Stimulated activated CD8-positive, alpha-beta memory T cell treated with anti-CD3 and anti-CD28 coated beads, Interleukin-15, amount 100 ng/mL, for 1 hour (primary cell): ENCODE measurements at regions not wholly inside any gene's neighbourhood (a gene's known extent, or its start where the extent isn't known, plus 50 kb on each side); places are given as distances from the start of the nearest gene placed in this dataset.

Experiments used
- DNase-seq: peaks from one replicate; pipeline ENCODE4 v3.0.0-alpha.2; 2020; ENCODE audit warnings: low read depth

DNA sequence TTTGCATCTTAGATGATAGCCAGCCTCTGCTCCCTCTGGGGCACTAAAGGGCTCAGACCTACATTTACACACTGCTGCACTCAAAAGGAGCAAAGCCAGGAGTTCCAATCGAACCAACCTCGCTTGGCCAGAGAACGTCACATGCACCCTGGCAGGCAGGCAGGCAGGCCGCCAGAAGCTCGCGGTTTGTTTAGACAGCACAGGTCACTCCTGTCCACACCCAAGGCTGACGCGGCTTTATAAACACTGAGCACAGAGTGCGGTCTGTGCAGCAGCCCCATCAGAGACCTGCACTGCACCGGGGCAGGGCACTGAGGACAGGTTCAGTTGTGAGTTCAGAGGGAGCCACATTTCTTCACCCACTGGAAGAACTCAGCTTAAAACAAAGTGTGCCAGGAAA lies 143.9 kb downstream of the BCOR start:
- no peak for DNase-seq

DNA sequence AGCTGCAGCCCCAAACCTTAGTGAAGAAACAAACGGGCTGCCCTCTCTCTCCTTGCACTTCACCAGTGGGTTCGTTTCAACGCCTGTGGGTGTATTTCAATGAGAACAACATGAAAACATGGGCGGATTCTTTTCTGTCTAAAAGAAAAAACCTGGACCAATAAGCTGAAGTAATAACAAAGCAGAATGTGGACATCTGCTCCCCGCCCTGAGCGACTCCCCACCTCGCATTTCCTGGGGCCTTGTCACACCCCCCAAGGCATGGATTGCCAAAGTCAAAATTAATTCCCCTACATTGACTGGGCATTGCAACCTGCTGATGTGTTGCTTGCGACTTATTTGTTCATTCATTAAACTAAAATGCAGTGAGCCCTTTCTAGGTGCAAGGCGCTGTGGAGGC lies 142.9 kb downstream of the BCOR start:
- no peak for DNase-seq

DNA sequence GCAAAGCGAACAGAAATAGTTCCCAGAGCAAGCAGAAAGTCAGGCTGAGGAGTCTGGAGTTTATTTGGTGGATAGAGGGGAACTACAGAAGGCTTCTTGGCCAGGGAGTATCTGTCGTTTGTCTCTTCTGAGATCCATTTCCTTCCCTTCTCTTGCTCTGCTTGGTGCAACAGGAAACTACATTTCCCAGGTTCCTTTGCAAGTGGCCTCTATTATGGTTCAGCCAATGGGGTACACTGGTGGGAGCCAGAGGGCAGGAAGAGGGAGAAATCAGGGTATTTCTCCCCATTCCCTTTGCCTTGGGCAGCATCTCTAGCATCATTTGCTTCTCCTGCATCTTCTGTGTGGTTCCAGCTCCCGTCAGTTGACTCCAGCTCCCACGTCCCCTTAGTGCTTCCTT lies 142.1 kb downstream of the BCOR start:
- no peak for DNase-seq

DNA sequence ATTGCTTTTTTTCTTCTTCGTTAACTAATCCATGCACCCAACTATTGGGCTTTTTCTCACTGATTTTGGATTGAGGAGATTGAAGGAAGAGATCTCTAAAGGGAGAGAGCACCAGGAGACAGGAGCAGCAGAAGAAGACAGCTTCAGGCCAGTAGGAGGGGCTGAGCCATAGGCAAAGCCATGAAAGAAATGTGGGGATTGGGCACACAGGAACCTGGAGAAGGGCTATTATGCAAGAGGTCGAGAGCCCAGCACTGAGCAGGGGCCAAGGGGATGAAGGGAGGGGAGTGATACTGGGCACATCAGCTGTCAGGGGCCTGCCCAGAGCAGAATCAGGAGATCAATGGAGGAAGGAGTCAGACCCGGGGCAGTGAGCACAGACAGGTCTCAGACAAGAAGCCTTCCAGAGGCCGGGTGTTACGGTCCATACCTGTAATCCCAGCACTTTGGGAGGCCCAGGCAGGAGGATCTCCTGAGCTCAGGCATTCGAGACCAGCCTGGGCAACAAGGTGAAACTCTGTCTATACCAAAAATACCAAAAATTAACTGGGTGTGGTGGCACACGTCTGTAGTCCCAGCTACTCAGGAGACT lies 140.9 kb downstream of the BCOR start:
- DNase-seq: no peak

DNA sequence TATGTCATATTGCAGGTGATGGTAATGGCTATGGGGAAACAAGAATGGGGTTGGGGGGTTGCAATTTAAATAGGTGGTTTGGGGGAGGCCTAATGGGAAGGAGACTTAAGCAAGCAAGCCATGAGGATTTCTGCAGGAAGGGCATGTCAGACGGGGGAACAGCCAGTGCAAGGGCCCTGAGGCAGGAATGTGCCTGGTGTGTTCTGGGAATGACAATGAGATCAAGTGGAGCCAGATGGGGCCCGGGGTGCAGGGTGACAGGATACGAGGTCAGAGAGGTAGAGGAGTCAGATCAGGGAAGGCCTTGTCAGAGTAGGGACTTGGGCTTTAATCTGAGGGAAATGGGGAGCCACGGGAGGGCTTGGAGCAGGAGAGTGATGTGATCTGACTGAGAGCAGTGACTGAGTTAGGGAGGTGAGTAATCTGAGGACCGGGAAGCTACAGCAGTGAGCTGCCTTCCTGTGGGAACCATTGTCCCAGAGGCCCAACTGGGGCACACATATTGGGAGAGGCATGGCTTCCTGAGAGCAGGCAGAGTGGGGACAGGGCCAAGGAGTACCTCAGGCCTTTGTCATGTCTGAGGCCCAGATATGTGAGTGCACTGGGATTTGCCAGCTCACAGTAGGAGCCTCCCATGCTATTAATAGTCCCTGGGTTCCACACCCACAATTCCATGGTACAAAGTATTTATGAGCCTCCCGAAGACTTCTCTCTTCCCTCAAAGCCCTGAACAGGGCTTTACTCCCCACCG lies 139.8 kb downstream of the BCOR start:
- no peak for DNase-seq

DNA sequence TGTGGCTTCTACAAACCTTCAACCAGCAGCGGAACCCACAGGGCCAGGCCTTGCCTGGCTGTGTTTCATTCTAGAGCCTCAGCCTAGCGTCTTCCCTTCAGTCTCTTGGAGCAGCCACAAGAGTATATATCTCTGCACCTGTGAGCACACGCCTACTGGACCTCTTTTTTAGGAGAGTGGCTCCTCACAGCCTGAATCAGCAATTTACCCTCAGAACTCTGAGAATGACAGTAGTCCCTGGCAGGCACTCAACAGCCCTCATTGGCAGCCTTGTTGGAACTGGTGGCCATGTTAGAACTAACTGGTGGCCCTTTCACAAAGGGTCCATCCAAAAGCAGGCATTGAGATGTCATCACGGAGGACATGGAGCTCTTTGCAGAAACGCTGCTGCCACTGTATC lies 138.9 kb downstream of the BCOR start:
- DNase-seq: no peak

DNA sequence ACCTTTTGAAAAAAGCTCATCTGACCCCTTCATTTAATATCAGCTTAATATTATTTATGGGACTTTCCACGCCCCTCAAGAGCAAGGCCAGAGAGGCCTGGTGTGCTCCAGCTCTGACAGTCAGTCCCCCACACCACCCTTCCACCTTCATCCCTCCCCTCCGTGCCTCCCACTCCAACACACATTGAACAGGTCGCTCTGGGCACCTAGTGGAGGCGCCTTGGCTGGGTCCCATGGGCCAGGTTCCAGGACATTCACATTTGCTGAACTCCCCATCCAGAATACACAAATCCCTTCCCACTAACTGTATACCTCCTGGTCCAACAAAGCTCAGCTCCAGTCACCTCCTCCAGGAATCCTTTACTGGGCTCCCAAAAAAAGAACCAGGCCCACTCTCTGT lies 137.5 kb downstream of the BCOR start:
- no peak for DNase-seq

DNA sequence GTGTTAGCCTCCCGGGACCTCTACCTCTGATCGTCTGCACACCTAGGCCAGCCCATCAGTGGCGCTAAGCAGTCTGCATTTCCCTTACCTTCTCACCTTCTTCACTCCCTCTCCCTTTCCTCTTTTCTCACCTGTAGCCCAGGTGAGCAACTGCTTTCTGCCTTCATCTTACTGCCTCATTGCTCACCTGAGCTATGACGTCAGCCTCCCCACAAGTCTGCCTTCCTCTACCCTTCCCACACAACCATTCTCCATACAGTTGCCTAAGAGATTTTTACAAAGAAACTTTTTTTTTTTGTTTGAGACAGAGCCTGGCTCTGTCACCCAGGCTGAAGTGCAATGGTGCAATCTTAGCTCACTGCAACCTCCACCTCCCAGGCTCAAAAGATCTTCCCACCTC lies 136.3 kb downstream of the BCOR start:
- DNase-seq: no peak

DNA sequence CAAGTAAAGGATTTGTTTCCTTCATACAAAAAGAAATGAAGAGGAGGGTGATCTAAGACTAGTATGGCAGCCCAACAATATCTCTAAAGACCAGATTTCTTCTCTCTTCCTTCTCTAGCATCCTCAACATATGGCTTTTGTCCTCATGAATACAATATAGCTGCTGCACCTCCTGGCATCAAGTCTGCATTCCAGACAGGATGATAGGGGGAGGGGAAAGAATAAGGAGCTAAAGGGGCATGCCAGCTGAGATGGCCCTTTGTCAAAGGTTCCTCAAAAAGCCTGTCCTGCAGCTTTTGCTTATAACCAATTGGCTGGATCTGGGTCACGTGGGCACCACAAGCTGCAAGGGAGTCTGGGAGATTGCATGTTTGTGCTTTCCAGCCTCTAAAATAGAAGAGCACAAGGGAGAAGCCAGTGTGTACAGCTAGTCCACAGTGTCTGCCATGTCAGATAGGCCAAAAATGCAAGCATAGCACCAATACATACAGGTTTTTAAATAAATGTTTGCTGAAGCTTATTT lies 132.6 kb downstream of the BCOR start:
- DNase-seq: no peak

DNA sequence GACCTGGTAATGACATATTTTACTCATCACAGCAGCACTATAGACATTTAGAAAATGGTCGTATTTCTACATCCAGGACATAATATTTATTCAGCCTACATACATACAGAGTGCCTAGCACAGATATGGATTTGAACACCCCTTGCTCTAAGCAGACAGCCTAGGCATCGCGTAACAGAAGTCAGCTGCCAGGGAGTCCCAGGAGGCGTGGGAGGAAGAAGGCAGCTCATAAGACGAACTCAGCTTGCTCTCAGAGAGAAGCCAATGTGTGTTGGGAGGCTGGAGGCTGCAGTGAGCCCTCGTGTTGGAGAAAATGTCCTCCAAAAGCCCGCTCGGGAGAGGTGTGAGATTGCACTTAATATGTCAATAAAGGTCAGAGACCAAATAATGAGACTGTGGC lies 131.6 kb downstream of the BCOR start:
- no peak for DNase-seq

DNA sequence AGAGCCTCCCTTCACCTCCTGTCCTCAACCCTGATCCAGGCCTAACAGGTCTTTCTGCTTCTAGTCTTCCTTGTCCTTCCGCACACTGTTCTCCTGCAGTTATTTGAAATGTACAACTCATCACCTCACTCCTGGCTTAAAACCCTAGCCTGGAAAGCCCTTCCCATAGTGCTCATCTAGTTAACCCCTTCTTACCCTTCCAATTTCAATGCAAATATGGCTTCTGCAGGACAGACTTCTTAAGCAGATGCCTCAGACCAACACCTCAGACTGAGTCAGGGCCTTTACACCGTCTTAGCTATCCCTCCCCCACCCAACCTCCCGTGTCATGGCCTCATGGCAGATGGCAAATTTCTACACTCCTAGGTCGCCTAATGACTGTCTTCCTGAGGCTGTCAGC lies 130.4 kb downstream of the BCOR start:
- DNase-seq: no peak

DNA sequence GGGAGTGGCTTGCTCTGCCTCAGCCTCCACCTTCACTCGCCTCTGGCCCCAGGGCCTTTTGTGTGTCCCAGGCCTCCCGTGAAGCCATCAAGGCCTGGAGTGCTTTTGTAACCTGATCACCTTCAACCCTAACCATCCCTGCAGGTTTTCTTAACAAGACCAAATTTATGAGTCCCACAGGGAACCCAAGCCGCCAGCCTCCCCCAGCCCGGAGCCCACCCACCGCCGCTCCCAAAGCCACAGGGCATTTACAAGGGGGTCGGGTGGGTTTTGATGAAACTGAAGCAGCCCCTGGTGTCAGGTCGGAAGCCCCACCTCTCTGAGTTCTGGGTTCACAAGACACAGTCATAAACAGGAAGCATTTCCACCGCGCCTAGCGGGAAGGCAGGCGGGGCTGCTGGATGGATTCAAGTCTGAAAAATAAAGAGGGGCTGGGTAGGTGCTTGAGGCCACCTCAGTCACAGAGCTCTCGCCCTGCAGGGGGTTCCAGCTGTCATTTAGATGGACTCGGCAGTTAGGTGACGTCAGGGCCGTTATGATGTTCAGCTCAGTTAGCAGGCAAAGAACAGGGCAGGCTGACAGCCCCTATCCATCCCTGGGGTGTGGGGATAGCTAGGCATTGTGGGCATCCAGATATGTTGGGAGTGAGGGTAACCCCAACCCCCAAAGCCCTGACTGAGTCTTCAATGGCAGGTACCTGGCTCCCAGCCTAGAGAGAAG lies 128.5 kb downstream of the BCOR start:
- DNase-seq: no peak

DNA sequence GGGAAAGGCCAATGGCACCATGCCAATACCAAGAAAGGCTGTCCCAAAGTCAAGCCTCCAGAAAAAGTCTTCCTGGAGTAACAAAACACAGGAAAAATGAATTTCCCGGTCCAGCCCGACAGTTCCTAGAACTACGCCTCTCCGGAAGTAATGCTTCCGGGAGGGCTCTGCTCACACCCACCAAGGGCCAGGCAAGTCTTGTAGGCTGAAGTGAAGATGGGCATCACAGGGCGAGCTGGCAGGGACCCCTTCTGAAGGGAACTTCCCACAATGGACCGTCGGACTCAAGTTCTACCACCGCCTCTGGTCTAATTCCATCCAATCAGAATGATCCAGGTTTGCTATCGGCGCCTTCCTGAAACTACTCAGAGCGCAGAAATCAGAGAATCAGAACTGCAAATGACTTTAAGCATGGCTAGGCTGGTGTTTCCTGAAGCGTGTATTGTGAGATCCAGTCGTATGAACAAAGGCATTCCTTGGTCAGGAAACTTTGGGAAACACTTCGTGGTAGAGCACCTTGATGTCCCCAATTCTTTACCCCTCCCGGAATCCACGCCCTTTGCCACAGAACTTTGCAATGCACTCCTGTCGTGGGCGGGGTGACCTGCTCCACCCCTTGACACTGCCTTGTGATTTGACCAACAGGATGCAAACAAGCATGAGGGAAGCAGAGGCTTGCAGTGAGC lies 127.8 kb downstream of the BCOR start:
- DNase-seq: no peak

DNA sequence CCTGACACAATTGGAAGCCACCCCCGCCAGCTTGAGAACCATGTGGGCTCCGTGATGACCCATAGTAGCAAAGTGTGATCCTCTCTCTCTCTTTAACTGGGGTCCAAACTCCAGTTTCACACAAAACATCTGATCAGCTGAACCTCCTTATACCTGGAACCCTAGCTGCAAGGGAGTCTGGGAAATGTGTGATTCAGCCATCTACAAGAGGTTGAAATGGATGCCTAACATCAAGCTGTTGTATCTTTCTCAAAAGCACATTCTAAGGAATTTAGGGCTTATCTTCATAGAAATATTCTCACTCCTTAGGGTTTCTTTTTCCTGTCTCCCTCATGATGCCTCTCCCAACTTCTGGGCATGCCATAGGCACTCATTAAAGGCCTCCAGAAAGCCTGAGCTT lies 126.0 kb downstream of the BCOR start:
- DNase-seq: no peak

DNA sequence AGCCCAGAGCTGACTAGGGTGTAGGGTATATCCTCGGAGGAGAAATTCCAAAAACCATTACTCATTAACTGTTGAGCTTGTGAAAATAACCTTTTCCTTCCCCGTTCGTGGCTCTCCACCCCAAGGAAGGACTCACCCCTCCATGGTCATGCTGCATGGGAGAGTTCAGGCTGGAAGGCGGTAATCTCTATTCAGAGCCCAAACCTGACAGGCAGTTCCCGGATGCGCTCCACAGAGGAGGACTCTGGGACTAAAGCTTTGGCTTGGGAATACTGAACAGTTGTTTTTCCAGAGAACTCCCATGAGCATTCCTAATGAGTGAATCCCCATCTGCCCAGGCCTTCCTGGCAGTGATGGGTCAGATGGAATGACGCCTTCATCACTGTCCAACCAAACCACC lies 125.4 kb downstream of the BCOR start:
- DNase-seq: no peak

DNA sequence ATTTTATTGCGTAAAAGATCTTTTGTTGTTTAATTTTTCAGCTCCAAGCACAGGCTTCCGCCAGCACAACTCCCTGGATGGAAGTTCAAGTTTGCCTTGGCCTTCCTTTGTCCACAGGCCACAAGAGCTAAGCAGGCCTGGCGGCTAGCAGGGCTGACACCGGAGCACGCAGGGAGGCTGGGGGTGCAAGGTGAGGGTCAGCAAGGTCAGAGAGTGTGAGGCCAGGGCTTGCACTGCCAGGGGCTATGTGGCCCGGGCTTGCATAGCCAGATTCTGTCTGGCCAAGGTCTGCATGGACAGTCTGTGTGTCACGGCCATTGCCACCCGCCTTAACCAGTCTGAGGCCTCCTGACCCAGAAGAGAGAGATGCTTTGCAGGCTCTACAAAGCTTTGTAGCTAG lies 123.9 kb downstream of the BCOR start:
- DNase-seq: no peak

DNA sequence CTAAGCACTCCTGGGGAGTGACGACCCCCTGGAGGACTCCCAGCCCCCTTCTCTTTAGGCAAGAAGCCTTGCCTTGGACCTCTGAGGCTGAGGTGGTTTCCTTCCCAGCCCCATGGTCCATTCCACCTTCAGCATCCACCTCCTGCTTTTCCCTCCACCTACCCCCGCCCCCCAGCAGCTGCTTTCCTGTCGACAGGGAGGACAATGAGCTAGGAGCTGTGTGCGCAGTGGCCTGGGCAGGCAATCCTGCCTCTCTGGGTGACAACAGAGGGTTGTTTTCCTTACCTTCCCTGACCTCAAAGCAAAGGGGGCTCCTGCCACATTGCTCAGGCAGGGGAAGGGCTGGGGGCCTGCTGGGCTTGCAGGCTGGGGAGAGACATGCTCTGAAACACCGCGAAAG lies 123.5 kb downstream of the BCOR start:
- DNase-seq: no peak

DNA sequence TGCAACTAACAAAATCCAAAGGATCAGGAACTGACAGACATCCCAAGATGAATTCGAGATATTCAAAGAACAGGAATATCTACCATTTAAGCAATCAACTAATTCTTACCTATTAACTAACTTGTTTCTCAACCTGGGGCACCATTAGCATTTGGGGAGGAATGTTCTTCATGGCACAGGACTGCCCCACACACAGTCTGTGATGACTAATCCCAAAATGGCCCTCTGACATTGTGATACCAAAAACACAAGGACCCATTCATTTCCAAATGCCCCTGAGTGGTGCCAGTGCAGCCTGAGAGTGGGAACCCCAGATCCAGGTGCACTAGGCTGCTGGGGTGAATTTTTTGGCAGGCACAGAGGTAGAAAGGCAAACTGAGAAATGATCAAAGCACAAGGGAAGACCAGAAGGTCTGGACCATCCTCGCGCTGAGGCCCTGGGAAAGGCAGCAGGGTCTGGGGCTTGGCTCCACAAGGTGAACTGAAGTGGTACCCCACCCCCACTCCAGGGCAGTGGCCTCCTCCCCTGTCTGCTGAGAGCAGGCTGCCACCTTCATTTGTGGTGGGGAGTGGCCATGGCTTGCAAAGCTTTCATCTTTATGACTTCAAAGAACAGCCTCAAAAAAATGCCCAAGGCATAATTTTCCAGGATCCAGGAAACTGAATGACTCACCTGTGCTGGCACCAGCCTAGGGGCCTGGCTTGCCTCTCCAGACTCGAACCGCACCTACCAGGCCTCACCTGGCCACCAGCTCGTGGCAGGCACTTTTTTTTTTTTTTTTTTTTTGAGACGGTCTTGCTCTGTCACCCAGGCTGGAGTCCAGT lies 122.4 kb downstream of the BCOR start:
- DNase-seq: no peak

DNA sequence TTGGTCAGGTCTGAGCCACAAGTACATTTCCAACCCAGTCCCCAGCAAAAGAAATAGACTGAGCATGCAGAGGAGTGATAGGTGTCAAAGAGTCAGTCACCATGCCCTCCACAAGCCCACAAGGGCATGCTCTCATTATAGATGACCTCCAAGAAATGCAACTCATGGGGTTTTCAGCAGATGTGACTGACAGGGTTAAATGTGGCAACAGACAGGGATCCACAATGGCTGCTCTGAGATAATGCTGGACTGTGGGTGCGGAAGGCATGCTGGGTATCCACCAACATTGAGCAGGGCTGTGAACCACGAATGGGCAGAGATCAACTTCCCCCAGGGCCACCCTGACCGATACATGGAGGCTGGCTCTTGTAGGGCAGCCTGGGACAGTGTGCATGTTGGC lies 115.8 kb downstream of the BCOR start:
- no peak for DNase-seq

DNA sequence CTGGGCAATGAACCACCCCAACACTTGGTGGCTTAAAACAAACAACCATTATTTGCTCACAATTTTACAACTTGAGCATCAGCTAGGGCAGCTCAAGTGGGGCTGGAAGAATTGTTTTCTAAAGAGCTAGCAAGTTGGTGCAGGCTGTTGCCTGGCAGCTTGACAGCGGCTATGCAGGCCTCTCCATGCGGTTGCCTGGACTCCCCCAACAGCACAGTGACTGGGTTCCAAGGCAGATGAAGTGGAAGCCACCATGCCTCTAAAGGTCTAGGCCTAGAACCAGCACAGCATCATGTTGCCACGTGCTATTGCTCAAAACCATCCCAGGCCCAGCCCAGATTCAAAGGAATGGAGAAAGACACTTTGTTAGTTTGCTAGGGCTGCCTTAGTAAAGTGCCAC lies 114.8 kb downstream of the BCOR start:
- DNase-seq: no peak

DNA sequence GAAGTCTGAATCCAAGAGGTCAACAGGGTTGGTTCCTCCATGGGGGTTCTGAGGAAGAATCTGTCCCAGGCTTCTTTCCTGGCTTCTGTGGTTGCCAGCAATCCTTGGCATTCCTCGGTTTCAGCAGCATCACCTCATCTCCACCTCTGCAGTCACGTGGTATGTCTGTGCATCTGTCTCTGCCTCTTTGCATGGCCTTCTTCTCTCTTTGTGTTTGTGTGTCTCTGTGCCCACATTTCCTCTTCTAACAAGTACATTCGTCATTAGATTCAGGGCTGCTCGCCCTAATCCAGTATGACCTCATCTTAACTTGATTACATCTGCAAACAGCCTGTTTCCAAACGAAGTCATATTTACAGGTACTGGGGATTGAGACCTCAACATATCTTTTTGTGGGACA lies 114.0 kb downstream of the BCOR start:
- DNase-seq: no peak
